ENCODE measurements at regions not wholly inside any gene's neighbourhood (a gene's known extent, or its start where the extent isn't known, plus 50 kb on each side); places are given as distances from the start of the nearest gene placed in this dataset.

GRCh38 chr2:43023791-43024514 is 202.5 kb downstream of the ZFP36L2 start:
- no peak for DNase-seq (ENCODE audit: low read depth in 4 of 6, low spot score in 6 of 6)
- H3K27me3 ChIP-seq (ENCODE audit: control insufficient read depth, insufficient read depth, low read length) = no peaks in the 10 kb centered on the region
- peak overlapping the region; percentile 29 for H3K27ac ChIP-seq (ENCODE audit: low read depth, low read length)
- peaks cover 51% of the 10 kb centered on the region for H3K4me1 ChIP-seq (ENCODE audit: control insufficient read depth, insufficient read depth, low read length)
- H3K4me3 ChIP-seq (ENCODE audit: low read depth, low read length) = no peak overlapping the region
- peaks cover 6% of the 10 kb centered on the region for H3K9me3 ChIP-seq (ENCODE audit: control insufficient read depth, insufficient read depth, low read length)
- 76% methylated on average over 3 of the region's 6 CpGs for WGBS (ENCODE audit: insufficient coverage)
- no peaks in the 10 kb centered on the region for H3K36me3 ChIP-seq (ENCODE audit: control insufficient read depth, insufficient read depth, low read length)

DNA sequence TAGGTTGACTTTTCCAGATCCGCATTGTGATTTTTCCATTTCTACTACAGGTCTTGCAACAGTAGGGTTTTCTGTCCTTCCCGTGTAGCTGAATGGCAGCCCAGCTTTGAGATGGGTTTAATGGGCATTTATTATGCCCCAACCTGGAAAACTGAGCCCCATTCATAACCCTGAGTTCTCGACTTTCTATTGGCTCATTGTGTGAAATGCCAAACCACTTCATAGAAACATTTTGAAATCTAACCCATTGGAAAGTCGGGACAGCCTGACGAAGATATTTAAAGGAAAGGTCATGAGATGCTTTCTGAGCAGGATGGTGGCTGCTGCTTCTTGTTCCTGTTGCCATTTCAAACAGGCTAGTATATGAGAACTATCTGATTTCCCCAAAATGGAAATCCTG is 203.5 kb downstream of the ZFP36L2 start:
- Histone ChIP-seq H3K27ac (ENCODE audit: low read depth, low read length) (peak overlapping the region; percentile 2), H3K36me3 (ENCODE audit: control insufficient read depth, insufficient read depth, low read length) (no peaks in the 10 kb centered on the region), H3K4me3 (ENCODE audit: low read depth, low read length) (no peak overlapping the region), H3K9me3 (ENCODE audit: control insufficient read depth, insufficient read depth, low read length) (peaks cover 6% of the 10 kb centered on the region), H3K27me3 (ENCODE audit: control insufficient read depth, insufficient read depth, low read length) (no peaks in the 10 kb centered on the region), H3K4me1 (ENCODE audit: control insufficient read depth, insufficient read depth, low read length) (peaks cover 54% of the 10 kb centered on the region)
- 62% methylated on average over 4 of the region's 5 CpGs for WGBS (ENCODE audit: insufficient coverage)
- DNase-seq (ENCODE audit: low read depth in 4 of 6, low spot score in 6 of 6) = no peak

DNA sequence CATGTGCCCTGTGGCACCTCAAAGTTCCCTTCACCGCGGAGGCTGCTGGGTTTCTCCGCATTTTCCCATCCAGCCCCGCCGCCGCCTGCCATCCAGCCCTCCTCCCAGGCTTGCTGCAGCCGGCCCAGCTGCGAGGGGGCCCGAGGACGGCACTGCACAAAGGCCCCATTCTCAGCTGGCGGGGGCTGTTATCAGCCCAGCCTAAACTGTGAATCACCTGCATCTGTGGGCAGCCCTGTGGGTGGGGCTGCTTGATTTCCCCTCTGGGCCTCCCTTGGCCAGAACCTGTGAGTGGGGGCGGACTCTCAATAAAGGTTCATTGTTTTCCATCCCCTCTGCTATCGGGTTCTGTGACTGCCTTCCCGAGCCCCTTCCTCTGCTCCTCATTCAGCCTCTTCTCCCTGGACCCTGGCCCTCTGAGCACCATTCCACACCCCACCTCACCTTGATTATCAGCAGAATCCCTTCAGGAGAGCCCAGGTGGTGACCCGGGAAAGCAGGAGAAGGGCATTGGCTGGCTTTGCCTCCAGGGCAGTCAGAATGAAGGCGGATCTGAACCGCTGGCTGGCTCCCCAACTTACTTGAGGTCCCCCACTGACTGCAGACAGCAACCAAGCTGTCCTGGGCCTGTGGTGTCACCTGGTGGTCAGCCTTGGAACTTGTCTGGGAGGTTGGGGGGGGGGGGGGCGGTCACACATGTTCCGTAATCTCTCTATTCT is 204.5 kb downstream of the ZFP36L2 start:
- 64% methylated on average over 16 of the region's 19 CpGs for WGBS (ENCODE audit: insufficient coverage)
- Histone ChIP-seq H3K36me3 (ENCODE audit: control insufficient read depth, insufficient read depth, low read length) (no peaks in the 10 kb centered on the region), H3K27me3 (ENCODE audit: control insufficient read depth, insufficient read depth, low read length) (no peaks in the 10 kb centered on the region), H3K4me1 (ENCODE audit: control insufficient read depth, insufficient read depth, low read length) (peaks cover 47% of the 10 kb centered on the region), H3K4me3 (ENCODE audit: low read depth, low read length) (no peak overlapping the region), H3K27ac (ENCODE audit: low read depth, low read length) (peak overlapping the region; percentile 25), H3K9me3 (ENCODE audit: control insufficient read depth, insufficient read depth, low read length) (peaks cover 6% of the 10 kb centered on the region)
- DNase-seq (ENCODE audit: low read depth in 4 of 6, low spot score in 6 of 6) = no peak

GRCh38 chr2:43020990-43021669 is 205.3 kb downstream of the ZFP36L2 start:
- Histone ChIP-seq H3K4me1 (ENCODE audit: control insufficient read depth, insufficient read depth, low read length) (peaks cover 40% of the 10 kb centered on the region), H3K36me3 (ENCODE audit: control insufficient read depth, insufficient read depth, low read length) (no peaks in the 10 kb centered on the region), H3K27ac (ENCODE audit: low read depth, low read length) (no peak overlapping the region), H3K4me3 (ENCODE audit: low read depth, low read length) (no peak overlapping the region), H3K27me3 (ENCODE audit: control insufficient read depth, insufficient read depth, low read length) (no peaks in the 10 kb centered on the region), H3K9me3 (ENCODE audit: control insufficient read depth, insufficient read depth, low read length) (peaks cover 6% of the 10 kb centered on the region)
- no peak for DNase-seq (ENCODE audit: low read depth in 4 of 6, low spot score in 6 of 6)
- 93% methylated on average over 5 of the region's 14 CpGs for WGBS (ENCODE audit: insufficient coverage)

- DNase-seq (ENCODE audit: low read depth in 4 of 6, low spot score in 6 of 6) = no peak
- Histone ChIP-seq H3K4me3 (ENCODE audit: low read depth, low read length) (no peak overlapping the region), H3K27ac (ENCODE audit: low read depth, low read length) (no peak overlapping the region), H3K9me3 (ENCODE audit: control insufficient read depth, insufficient read depth, low read length) (peaks cover 6% of the 10 kb centered on the region), H3K36me3 (ENCODE audit: control insufficient read depth, insufficient read depth, low read length) (no peaks in the 10 kb centered on the region), H3K4me1 (ENCODE audit: control insufficient read depth, insufficient read depth, low read length) (peaks cover 35% of the 10 kb centered on the region), H3K27me3 (ENCODE audit: control insufficient read depth, insufficient read depth, low read length) (no peaks in the 10 kb centered on the region)
- 100% methylated on average over 1 of the region's 1 CpG for WGBS (ENCODE audit: insufficient coverage)
Observed at GRCh38 chr2:43020296-43020695, 206.1 kb downstream of the ZFP36L2 start.

DNA sequence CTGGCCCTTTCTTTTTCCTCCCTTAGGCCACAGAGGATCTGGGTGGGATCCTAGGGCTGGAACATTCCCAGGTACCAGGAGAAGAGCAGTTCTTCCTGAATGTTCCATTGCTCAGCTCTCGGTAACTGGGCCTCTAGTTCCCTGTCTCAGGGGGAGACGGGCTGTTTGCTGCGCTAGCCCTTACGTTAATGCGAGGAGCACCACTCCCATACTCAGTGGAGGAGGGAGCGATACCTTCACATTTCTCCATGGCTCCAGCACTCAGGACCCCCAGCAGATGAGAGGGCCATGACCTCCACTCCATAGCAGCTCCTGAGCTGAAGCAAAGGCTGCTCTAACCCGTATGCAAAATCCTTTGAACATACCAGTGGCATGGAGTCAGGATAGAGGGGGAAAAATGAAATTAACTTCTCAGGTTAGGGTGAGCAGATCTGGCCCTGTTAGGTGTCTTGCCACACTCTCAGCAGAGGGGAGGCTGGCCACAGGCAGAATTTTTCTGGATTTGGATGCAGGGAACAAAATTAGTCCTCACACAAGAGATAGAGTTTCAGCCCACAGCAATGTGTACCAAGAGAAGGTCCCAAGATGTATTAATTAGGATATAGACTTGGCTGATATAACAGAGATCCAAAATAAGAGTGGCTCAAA is 206.7 kb downstream of the ZFP36L2 start:
- Histone ChIP-seq H3K27ac (ENCODE audit: low read depth, low read length) (no peak overlapping the region), H3K4me1 (ENCODE audit: control insufficient read depth, insufficient read depth, low read length) (peaks cover 29% of the 10 kb centered on the region), H3K27me3 (ENCODE audit: control insufficient read depth, insufficient read depth, low read length) (no peaks in the 10 kb centered on the region), H3K4me3 (ENCODE audit: low read depth, low read length) (no peak overlapping the region), H3K9me3 (ENCODE audit: control insufficient read depth, insufficient read depth, low read length) (peaks cover 6% of the 10 kb centered on the region), H3K36me3 (ENCODE audit: control insufficient read depth, insufficient read depth, low read length) (no peaks in the 10 kb centered on the region)
- DNase-seq (ENCODE audit: low read depth in 4 of 6, low spot score in 6 of 6) = no peak
- WGBS (ENCODE audit: insufficient coverage) = 89% methylated on average over 6 of the region's 7 CpGs

GRCh38 chr2:43019025-43019367 is 207.4 kb downstream of the ZFP36L2 start:
- Histone ChIP-seq H3K27ac (ENCODE audit: low read depth, low read length) (no peak overlapping the region), H3K4me3 (ENCODE audit: low read depth, low read length) (no peak overlapping the region), H3K4me1 (ENCODE audit: control insufficient read depth, insufficient read depth, low read length) (peaks cover 22% of the 10 kb centered on the region), H3K36me3 (ENCODE audit: control insufficient read depth, insufficient read depth, low read length) (no peaks in the 10 kb centered on the region), H3K27me3 (ENCODE audit: control insufficient read depth, insufficient read depth, low read length) (no peaks in the 10 kb centered on the region), H3K9me3 (ENCODE audit: control insufficient read depth, insufficient read depth, low read length) (peaks cover 6% of the 10 kb centered on the region)
- no peak for DNase-seq (ENCODE audit: low read depth in 4 of 6, low spot score in 6 of 6)
- WGBS (ENCODE audit: insufficient coverage) = 94% methylated on average over 3 of the region's 5 CpGs

DNA sequence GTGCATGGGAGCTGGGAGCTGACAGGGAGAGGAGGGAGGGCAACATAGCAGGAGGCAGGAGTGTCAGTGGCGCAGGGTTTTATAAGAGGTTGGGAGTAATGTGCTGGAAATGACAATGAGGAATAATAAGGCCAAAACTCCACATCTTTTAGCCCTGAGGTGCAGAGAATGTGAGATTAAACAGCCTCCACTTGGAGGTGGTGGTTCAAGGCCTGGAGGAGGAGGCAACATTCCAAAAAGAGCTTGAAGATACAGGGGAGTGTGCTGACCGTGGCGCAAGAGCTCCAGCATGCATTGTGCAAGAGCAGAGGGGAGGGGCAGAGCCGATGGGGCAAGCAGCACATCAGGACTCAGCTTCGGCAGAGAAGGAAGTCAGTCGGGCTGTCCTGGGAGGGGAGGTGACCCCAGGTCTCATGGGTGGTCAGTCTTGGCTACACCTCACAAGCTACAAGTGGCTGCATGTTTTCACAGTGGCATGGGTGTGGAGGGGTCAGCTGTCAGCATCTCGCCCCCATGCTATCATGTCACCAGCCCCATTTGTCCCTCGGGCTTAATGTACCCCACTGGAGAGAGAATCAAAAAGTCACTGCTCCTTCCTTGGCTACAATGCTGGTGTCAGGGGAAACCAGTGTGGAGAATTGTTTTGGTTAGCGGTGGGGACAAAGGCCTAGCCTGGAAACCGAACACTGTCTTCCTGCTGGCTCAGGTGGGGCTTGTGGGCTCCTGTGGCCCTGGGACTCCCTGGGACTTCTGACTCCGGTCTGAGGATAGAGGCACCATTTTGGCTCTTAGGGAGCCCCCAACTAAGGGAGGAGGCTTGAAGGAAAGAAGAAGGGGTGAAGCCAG is 208.0 kb downstream of the ZFP36L2 start:
- Histone ChIP-seq H3K4me1 (ENCODE audit: control insufficient read depth, insufficient read depth, low read length) (peaks cover 21% of the 10 kb centered on the region), H3K9me3 (ENCODE audit: control insufficient read depth, insufficient read depth, low read length) (peaks cover 6% of the 10 kb centered on the region), H3K4me3 (ENCODE audit: low read depth, low read length) (no peak overlapping the region), H3K27me3 (ENCODE audit: control insufficient read depth, insufficient read depth, low read length) (no peaks in the 10 kb centered on the region), H3K27ac (ENCODE audit: low read depth, low read length) (no peak overlapping the region), H3K36me3 (ENCODE audit: control insufficient read depth, insufficient read depth, low read length) (no peaks in the 10 kb centered on the region)
- DNase-seq (ENCODE audit: low read depth in 4 of 6, low spot score in 6 of 6) = no peak
- WGBS (ENCODE audit: insufficient coverage) = 62% methylated on average over 7 of the region's 11 CpGs

- Histone ChIP-seq H3K4me1 (ENCODE audit: control insufficient read depth, insufficient read depth, low read length) (peaks cover 10% of the 10 kb centered on the region), H3K27ac (ENCODE audit: low read depth, low read length) (no peak overlapping the region), H3K4me3 (ENCODE audit: low read depth, low read length) (no peak overlapping the region), H3K36me3 (ENCODE audit: control insufficient read depth, insufficient read depth, low read length) (no peaks in the 10 kb centered on the region), H3K27me3 (ENCODE audit: control insufficient read depth, insufficient read depth, low read length) (no peaks in the 10 kb centered on the region), H3K9me3 (ENCODE audit: control insufficient read depth, insufficient read depth, low read length) (no peaks in the 10 kb centered on the region)
- DNase-seq (ENCODE audit: low read depth in 4 of 6, low spot score in 6 of 6) = no peak
- WGBS (ENCODE audit: insufficient coverage) = 100% methylated on average over 1 of the region's 4 CpGs
Observed at GRCh38 chr2:43013821-43014345, 212.5 kb downstream of the ZFP36L2 start.

All from spinal cord (tissue), 9 donors.